ENCODE measurements at regions not wholly inside any gene's neighbourhood (a gene's known extent, or its start where the extent isn't known, plus 50 kb on each side); places are given as distances from the start of the nearest gene placed in this dataset.

DNA sequence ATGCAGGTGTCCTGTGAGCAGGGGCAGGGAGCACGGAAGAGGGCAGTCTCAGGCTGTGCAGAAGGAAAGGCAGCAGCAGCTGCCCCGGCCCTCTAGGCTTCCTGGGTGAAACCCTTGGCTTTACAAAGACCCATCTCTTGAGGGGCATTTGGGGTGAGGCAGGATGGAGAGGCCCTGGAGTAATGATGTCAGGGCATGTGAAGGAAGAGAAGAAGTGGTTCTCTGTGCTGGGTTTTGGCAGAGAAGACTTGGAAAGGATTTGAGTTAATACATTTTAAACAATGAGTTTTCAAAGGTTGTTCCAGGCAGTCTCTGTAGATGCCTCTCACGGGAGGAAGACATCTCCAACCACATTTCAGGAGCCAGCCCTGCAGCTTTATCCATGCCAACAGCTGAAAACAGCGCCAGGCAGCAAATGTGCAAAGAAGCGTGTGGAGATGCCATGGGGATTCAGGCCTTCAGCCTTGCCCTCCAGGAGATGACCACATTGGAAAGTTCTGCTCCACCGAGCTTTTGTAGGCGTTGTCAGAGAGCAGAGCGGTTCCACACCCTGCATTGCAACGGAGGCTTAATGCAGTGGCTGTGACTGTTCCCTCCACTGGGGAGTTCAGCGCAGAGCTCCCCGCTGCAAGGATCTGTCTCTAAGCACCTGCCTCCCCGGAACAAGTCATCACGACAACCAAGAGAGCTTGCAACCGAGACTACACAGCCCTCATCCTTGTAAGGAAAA, 322.8 kb downstream of the UQCRFS1 start:
- TF ChIP-seq CTCF (IDR thresholded peaks at IDR 0.05; ENCODE audit: control insufficient read depth, insufficient read depth, low read depth, low read length, missing control alignments), result peak; percentile 10
- no peak for DNase-seq (ENCODE audit: low read depth)
- no peak overlapping the region for H3K4me3 ChIP-seq (ENCODE audit: control insufficient read depth, low read depth, low read length)

DNA sequence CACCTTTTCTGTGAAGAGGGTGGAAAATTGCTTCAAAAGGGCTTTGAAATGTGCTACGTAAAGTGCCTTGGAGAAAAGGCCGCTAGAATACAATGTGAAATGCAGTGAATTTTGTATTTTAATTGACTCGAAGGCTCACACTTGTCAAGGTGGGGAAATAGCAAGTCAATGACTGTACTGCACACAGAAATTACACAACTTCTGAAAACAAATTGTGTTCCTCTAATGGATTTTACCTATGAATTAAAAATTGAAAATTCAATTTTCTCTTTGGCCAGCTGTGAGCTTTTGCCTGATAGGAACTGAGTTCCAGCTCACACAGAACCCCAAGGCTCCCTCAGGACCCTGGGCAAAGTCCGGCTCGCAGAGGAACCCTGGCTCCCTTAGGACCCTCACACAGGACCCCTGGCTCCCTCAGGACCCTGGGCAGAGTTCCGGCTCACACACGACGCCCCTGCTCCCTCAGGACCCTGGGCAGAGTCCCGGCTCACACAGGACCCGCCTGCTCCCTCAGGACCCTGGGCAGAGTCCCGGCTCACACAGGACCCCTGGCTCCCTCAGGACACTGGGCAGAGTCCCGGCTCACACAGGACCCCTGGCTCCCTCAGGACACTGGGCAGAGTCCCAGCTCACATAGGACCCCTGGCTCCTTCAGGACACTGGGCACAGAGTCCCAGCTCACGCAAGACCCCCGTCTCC, 324.9 kb downstream of the UQCRFS1 start:
- no peak for DNase-seq (ENCODE audit: low read depth)
- TF ChIP-seq CTCF (IDR thresholded peaks at IDR 0.05; ENCODE audit: control insufficient read depth, insufficient read depth, low read depth, low read length, missing control alignments), result no peak
- no peak overlapping the region for H3K4me3 ChIP-seq (ENCODE audit: control insufficient read depth, low read depth, low read length)

- no peak for DNase-seq (ENCODE audit: low read depth)
- TF ChIP-seq CTCF (IDR thresholded peaks at IDR 0.05; ENCODE audit: control insufficient read depth, insufficient read depth, low read depth, low read length, missing control alignments), result no peak
These were observed 326.2 kb downstream of the UQCRFS1 start for GRCh38 chr19:28886708-28887107.

GRCh38 chr19:28885965-28886364, 327.0 kb downstream of the UQCRFS1 start:
- H3K4me3 ChIP-seq (ENCODE audit: control insufficient read depth, low read depth, low read length), result no peak overlapping the region
- no peak for DNase-seq (ENCODE audit: low read depth)
- TF ChIP-seq CTCF (IDR thresholded peaks at IDR 0.05; ENCODE audit: control insufficient read depth, insufficient read depth, low read depth, low read length, missing control alignments), result no peak

More at GRCh38 chr19:28886708-28887107, 326.2 kb downstream of the UQCRFS1 start:
- H3K4me3 ChIP-seq (ENCODE audit: control insufficient read depth, low read depth, low read length), result no peak overlapping the region

GRCh38 chr19:28884786-28885476, 328.0 kb downstream of the UQCRFS1 start:
- DNase-seq (ENCODE audit: low read depth), result no peak
- H3K4me3 ChIP-seq (ENCODE audit: control insufficient read depth, low read depth, low read length), result no peak overlapping the region
- no peak for TF ChIP-seq CTCF (IDR thresholded peaks at IDR 0.05; ENCODE audit: control insufficient read depth, insufficient read depth, low read depth, low read length, missing control alignments)

DNA sequence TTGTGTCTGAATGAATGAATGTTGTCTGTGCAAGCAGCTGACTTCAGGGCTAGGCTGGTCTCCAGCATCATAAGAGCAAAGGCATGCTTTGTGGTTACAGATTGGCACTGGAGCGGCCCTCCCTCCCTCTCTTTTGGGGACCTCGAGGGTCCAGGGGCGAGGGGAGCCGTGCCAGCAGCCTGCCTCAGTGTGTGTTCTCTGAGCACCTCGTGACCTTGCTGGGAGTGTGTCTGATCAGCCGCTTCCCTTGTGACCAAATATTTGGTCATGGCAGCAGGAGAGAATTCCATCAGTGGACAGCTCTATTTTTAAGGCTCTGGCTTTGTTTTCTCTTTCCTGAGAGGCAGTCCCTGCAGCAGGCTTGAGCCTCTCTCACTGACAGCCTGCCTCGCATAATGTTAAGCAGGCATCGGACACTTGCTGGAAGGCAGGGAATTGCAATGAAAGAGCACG, 329.7 kb downstream of the UQCRFS1 start:
- no peak overlapping the region for H3K4me3 ChIP-seq (ENCODE audit: control insufficient read depth, low read depth, low read length)
- DNase-seq (ENCODE audit: low read depth), result no peak
- no peak for TF ChIP-seq CTCF (IDR thresholded peaks at IDR 0.05; ENCODE audit: control insufficient read depth, insufficient read depth, low read depth, low read length, missing control alignments)
